Thoracic aorta (tissue), 2 donors: ENCODE measurements at regions not wholly inside any gene's neighbourhood (a gene's known extent, or its start where the extent isn't known, plus 50 kb on each side); places are given as distances from the start of the nearest gene placed in this dataset.

Source experiments
- ATAC-seq: fragments of 150-250 bp; one replicate; pipeline ENCODE4 v1.8.0; 2017; ENCODE audit warnings: low read depth; ENCODE audit not compliant: insufficient number of reproducible peaks, low FRiP score
- DNase-seq: peaks from one replicate; pipeline ENCODE4 v3.0.0-alpha.2; 2020; ENCODE audit warnings: low spot score
- H3K27ac ChIP-seq, 2 donors: fragments of 200-600 bp; sonication (generic); 1 replicate in 1 of 2; 2 replicates in 1 of 2; pipeline ENCODE4 v1.5.1; 2016; ENCODE audit warnings: mild to moderate bottlenecking in 2 of 2, moderate library complexity in 2 of 2
- H3K27me3 ChIP-seq: fragments of 200-600 bp; sonication (generic); replicated peaks from 2 replicates; pipeline ENCODE4 v1.6.0; 2016; ENCODE audit warnings: mild to moderate bottlenecking; ENCODE audit not compliant: insufficient read depth
- H3K36me3 ChIP-seq: fragments of 200-600 bp; sonication (generic); one replicate; pipeline ENCODE4 v1.5.1; 2016
- H3K4me1 ChIP-seq, 2 donors: fragments of 200-600 bp; sonication (generic); 1 replicate in 1 of 2; 2 replicates in 1 of 2; pipeline versions ENCODE4 v1.5.1 to v1.6.0; 2016; ENCODE audit warnings: low read depth in 2 of 2, mild to moderate bottlenecking in 1 of 2; ENCODE audit not compliant: control insufficient read depth in 1 of 2
- H3K4me3 ChIP-seq: fragments of 200-600 bp; sonication (generic); 2 replicates; pipeline ENCODE4 v1.5.1; 2016; ENCODE audit warnings: mild to moderate bottlenecking
- H3K9me3 ChIP-seq: fragments of 200-600 bp; sonication (generic); 2 replicates; pipeline ENCODE4 v1.5.1; 2016
- TF ChIP-seq, protein P1 (sequence below): fragments of 200-600 bp; sonication (generic); IDR thresholded peaks from one replicate; pipeline ENCODE4 v1.5.1; 2019; ENCODE audit warnings: antibody characterized with exemption

- TF ChIP-seq, protein P1, sequence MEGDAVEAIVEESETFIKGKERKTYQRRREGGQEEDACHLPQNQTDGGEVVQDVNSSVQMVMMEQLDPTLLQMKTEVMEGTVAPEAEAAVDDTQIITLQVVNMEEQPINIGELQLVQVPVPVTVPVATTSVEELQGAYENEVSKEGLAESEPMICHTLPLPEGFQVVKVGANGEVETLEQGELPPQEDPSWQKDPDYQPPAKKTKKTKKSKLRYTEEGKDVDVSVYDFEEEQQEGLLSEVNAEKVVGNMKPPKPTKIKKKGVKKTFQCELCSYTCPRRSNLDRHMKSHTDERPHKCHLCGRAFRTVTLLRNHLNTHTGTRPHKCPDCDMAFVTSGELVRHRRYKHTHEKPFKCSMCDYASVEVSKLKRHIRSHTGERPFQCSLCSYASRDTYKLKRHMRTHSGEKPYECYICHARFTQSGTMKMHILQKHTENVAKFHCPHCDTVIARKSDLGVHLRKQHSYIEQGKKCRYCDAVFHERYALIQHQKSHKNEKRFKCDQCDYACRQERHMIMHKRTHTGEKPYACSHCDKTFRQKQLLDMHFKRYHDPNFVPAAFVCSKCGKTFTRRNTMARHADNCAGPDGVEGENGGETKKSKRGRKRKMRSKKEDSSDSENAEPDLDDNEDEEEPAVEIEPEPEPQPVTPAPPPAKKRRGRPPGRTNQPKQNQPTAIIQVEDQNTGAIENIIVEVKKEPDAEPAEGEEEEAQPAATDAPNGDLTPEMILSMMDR = no peak
- ATAC-seq (no peak), DNase-seq (no peak)
- no peak overlapping the region for H3K4me3 ChIP-seq
- no peaks in the 10 kb centered on the region for H3K36me3 ChIP-seq
- H3K9me3 ChIP-seq = peaks cover 3% of the 10 kb centered on the region
- no peaks in the 10 kb centered on the region for H3K27me3 ChIP-seq
- H3K27ac ChIP-seq = peak overlapping the region; percentile 91 to 96
- H3K4me1 ChIP-seq = peaks cover 38 to 77% of the 10 kb centered on the region in 2 donors
Observed at GRCh38 chr10:43825421-43825820, 176.7 kb upstream of the ZNF32 start.

- H3K27me3 ChIP-seq = no peaks in the 10 kb centered on the region
- H3K27ac ChIP-seq = peak overlapping the region; percentile 91 to 96
- DNase-seq (peak; percentile 58), ATAC-seq (peak; percentile 85)
- no peaks in the 10 kb centered on the region for H3K36me3 ChIP-seq
- TF ChIP-seq, protein P1 = no peak
- peaks cover 3% of the 10 kb centered on the region for H3K9me3 ChIP-seq
- peaks cover 38 to 78% of the 10 kb centered on the region in 2 donors for H3K4me1 ChIP-seq
- H3K4me3 ChIP-seq = no peak overlapping the region
Observed at GRCh38 chr10:43824934-43825333, 176.3 kb upstream of the ZNF32 start.

- no peaks in the 10 kb centered on the region for H3K36me3 ChIP-seq
- H3K9me3 ChIP-seq = no peaks in the 10 kb centered on the region
- H3K27me3 ChIP-seq = no peaks in the 10 kb centered on the region
- ATAC-seq = no peak
- H3K27ac ChIP-seq = peak overlapping the region; percentile 91 to 96
- TF ChIP-seq, protein P1 = no peak
- peaks cover 38 to 81% of the 10 kb centered on the region in 2 donors for H3K4me1 ChIP-seq
- no peak for DNase-seq
- H3K4me3 ChIP-seq = no peak overlapping the region
Observed at GRCh38 chr10:43822631-43823580, 174.2 kb upstream of the ZNF32 start.

DNA sequence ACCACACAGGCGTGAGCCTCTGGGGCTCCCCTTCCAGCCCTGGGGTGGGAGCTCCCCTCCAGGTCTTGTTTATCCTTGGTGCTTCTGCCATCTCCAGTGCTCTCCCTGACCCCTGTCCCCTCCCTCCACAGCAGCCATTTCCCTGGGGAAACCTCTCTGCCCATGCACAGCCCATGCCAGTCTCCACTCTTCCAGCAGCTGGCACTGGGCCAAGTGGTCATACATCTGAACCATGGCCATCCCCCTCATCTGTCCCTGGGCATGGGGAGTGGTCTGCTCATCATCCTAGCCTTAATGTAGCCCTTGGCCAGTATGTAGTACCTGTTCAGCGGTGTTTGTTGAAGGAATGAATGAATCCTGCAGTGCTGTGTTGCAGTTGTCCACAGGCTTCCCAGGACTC is 172.4 kb upstream of the ZNF32 start:
- Histone ChIP-seq H3K27ac (peak overlapping the region; percentile 91 to 96), H3K27me3 (no peaks in the 10 kb centered on the region), H3K9me3 (no peaks in the 10 kb centered on the region), H3K4me1 (peaks cover 51 to 79% of the 10 kb centered on the region in 2 donors), H3K36me3 (no peaks in the 10 kb centered on the region), H3K4me3 (no peak overlapping the region)
- no peak for DNase-seq
- TF ChIP-seq, protein P1 = no peak
- no peak for ATAC-seq

GRCh38 chr10:43820663-43821062 is 172.0 kb upstream of the ZNF32 start:
- Histone ChIP-seq H3K4me1 (peaks cover 52 to 79% of the 10 kb centered on the region in 2 donors), H3K4me3 (no peak overlapping the region), H3K27me3 (no peaks in the 10 kb centered on the region), H3K36me3 (no peaks in the 10 kb centered on the region), H3K9me3 (no peaks in the 10 kb centered on the region), H3K27ac (peak overlapping the region; percentile 91 to 96)
- TF ChIP-seq, protein P1 = no peak
- ATAC-seq = no peak
- DNase-seq = no peak
